ENCODE measurements at regions not wholly inside any gene's neighbourhood (a gene's known extent, or its start where the extent isn't known, plus 50 kb on each side); places are given as distances from the start of the nearest gene placed in this dataset.

DNA sequence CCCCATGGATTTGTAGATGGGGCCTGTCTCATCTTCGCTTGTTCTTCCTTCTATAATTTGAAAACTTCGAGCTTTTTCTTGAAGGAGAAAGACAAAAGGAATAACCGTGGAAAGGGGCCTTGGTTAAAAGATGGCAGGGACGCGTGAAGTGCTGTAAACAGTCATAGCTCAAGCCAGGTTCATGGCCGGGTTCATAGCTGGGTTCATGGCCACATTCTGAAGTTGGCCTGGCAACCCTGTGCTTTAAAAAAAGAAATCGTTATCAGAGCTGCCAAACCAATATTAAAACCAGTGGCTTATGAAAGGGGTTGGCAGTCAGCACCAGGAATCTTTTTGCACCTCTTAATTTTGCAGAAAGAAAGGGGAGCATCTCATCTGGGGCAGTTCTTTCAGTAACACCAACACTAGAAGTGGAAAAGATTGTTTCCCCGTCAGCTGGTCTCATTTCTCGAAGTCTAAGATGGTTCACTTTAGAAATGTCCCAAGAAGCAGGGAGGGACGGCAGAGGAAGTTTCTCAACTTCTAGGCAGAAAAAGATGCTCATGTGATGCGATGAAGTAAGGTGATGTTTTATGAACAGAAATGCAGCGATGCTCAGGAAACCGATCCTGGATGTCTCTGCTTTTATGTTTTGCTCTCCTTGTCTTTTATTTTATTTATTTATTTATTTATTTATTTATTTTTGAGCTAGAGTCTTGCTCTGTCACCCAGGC is 193.1 kb upstream of the TBX3 start:
- TF ChIP-seq CTCF (IDR thresholded peaks at IDR 0.05; ENCODE audit: control extremely low read depth, extremely low read depth) = no peak
- H3K9ac ChIP-seq (ENCODE audit: insufficient read depth in 1 of 2, low read length in 2 of 2) = no peak overlapping the region
- H3K36me3 ChIP-seq (ENCODE audit: control insufficient read depth in 4 of 4, insufficient read depth in 4 of 4, low read length in 4 of 4) = no peaks in the 10 kb centered on the region
- WGBS, 2 donors = 87 to 89% methylated on average over 13 of the region's 13 CpGs
- peaks cover 0 to 2% (median 0%) of the 10 kb centered on the region in 3 donors for H3K27me3 ChIP-seq (ENCODE audit: control insufficient read depth in 3 of 3, insufficient read depth in 3 of 3, low read length in 2 of 3)
- ATAC-seq (ENCODE audit: insufficient read depth, low FRiP score) (no peak), DNase-seq (no peak)
- H3K4me1 ChIP-seq (ENCODE audit: control insufficient read depth in 5 of 5, insufficient read depth in 5 of 5, low read length in 5 of 5) = no peaks in the 10 kb centered on the region
- no peak overlapping the region for H3K4me3 ChIP-seq
- H3K9me3 ChIP-seq (ENCODE audit: control insufficient read depth in 4 of 4, insufficient read depth in 3 of 4, low read length in 3 of 4) = no peaks in the 10 kb centered on the region
- no peak overlapping the region for H3K27ac ChIP-seq (ENCODE audit: low read depth in 1 of 2, low read length in 1 of 2)

- ATAC-seq (ENCODE audit: insufficient read depth, low FRiP score) = no peak
- Histone ChIP-seq H3K27me3 (ENCODE audit: control insufficient read depth in 3 of 3, insufficient read depth in 3 of 3, low read length in 2 of 3) (peaks cover 0 to 2% (median 0%) of the 10 kb centered on the region in 3 donors), H3K4me1 (ENCODE audit: control insufficient read depth in 5 of 5, insufficient read depth in 5 of 5, low read length in 5 of 5) (no peaks in the 10 kb centered on the region), H3K36me3 (ENCODE audit: control insufficient read depth in 4 of 4, insufficient read depth in 4 of 4, low read length in 4 of 4) (no peaks in the 10 kb centered on the region), H3K27ac (ENCODE audit: low read depth in 1 of 2, low read length in 1 of 2) (no peak overlapping the region), H3K9ac (ENCODE audit: insufficient read depth in 1 of 2, low read length in 2 of 2) (no peak overlapping the region), H3K4me3 (no peak overlapping the region), H3K9me3 (ENCODE audit: control insufficient read depth in 4 of 4, insufficient read depth in 3 of 4, low read length in 3 of 4) (no peaks in the 10 kb centered on the region)
- WGBS, 2 donors = 72 to 77% methylated on average over 7 of the region's 7 CpGs
- TF ChIP-seq CTCF (IDR thresholded peaks at IDR 0.05; ENCODE audit: control extremely low read depth, extremely low read depth) = no peak
- DNase-seq = no peak
These were observed 191.3 kb upstream of the TBX3 start for GRCh38 chr12:114875313-114875712.

- no peaks in the 10 kb centered on the region for H3K9me3 ChIP-seq (ENCODE audit: control insufficient read depth in 4 of 4, insufficient read depth in 3 of 4, low read length in 3 of 4)
- TF ChIP-seq CTCF (IDR thresholded peaks at IDR 0.05; ENCODE audit: control extremely low read depth, extremely low read depth) = no peak
- H3K4me3 ChIP-seq = no peak overlapping the region
- no peaks in the 10 kb centered on the region for H3K27me3 ChIP-seq (ENCODE audit: control insufficient read depth in 3 of 3, insufficient read depth in 3 of 3, low read length in 2 of 3)
- no peak for DNase-seq
- no peak overlapping the region for H3K27ac ChIP-seq (ENCODE audit: low read depth in 1 of 2, low read length in 1 of 2)
- ATAC-seq (ENCODE audit: insufficient read depth, low FRiP score) = no peak
- no peak overlapping the region for H3K9ac ChIP-seq (ENCODE audit: insufficient read depth in 1 of 2, low read length in 2 of 2)
- 97% methylated on average over 10 of the region's 10 CpGs for WGBS, 2 donors
- H3K4me1 ChIP-seq (ENCODE audit: control insufficient read depth in 5 of 5, insufficient read depth in 5 of 5, low read length in 5 of 5) = peaks cover 0 to 8% (median 0%) of the 10 kb centered on the region in 5 donors
- H3K36me3 ChIP-seq (ENCODE audit: control insufficient read depth in 4 of 4, insufficient read depth in 4 of 4, low read length in 4 of 4) = no peaks in the 10 kb centered on the region
These were observed 189.7 kb upstream of the TBX3 start for GRCh38 chr12:114873656-114874055.
